Parathyroid adenoma (tissue), 2 donors: ENCODE measurements at regions not wholly inside any gene's neighbourhood (a gene's known extent, or its start where the extent isn't known, plus 50 kb on each side); places are given as distances from the start of the nearest gene placed in this dataset.

Experiments
- H2AFZ ChIP-seq: fragments of 300-600 bp; sonication (generic); one replicate; pipeline ENCODE4 v1.7.0; 2017; ENCODE audit warnings: antibody characterized with exemption, mild to moderate bottlenecking
- H3K27ac ChIP-seq: fragments of 300-600 bp; sonication (generic); one replicate; pipeline ENCODE4 v1.7.0; 2017
- H3K27me3 ChIP-seq: fragments of 300-600 bp; sonication (generic); one replicate; pipeline ENCODE4 v1.7.0; 2017; ENCODE audit warnings: low read length; ENCODE audit not compliant: control insufficient read depth, insufficient read depth
- H3K36me3 ChIP-seq: fragments of 300-600 bp; sonication (generic); one replicate; pipeline ENCODE4 v1.7.0; 2017; ENCODE audit warnings: low read length; ENCODE audit not compliant: control insufficient read depth, insufficient read depth
- H3K4me1 ChIP-seq: fragments of 300-600 bp; sonication (generic); one replicate; pipeline ENCODE4 v1.7.0; 2017; ENCODE audit warnings: control low read depth
- H3K4me2 ChIP-seq: fragments of 300-600 bp; sonication (generic); one replicate; pipeline ENCODE4 v1.7.0; 2017; ENCODE audit warnings: low read length
- H3K4me3 ChIP-seq: fragments of 300-600 bp; sonication (generic); one replicate; pipeline ENCODE4 v1.7.0; 2017; ENCODE audit warnings: low read depth, low read length
- H3K79me2 ChIP-seq: fragments of 300-600 bp; sonication (generic); one replicate; pipeline ENCODE4 v1.7.0; 2017; ENCODE audit warnings: control low read depth
- H3K9ac ChIP-seq: fragments of 300-600 bp; sonication (generic); one replicate; pipeline ENCODE4 v1.7.0; 2017; ENCODE audit warnings: mild to moderate bottlenecking
- H3K9me3 ChIP-seq: fragments of 300-600 bp; sonication (generic); one replicate; pipeline ENCODE4 v1.7.0; 2017; ENCODE audit warnings: low read length; ENCODE audit not compliant: control insufficient read depth
- CTCF ChIP-seq: fragments of 300-600 bp; sonication (generic); IDR thresholded peaks from one replicate; pipeline ENCODE4 v1.7.0; 2017; ENCODE audit warnings: antibody characterized with exemption, mild to moderate bottlenecking
- donor health status: primary hyperparathyroidism.

- Histone ChIP-seq H3K9ac (no peak overlapping the region), H3K9me3 (no peaks in the 10 kb centered on the region), H3K36me3 (no peaks in the 10 kb centered on the region), H3K4me3 (no peak overlapping the region), H3K27me3 (no peaks in the 10 kb centered on the region), H3K79me2 (no peaks in the 10 kb centered on the region), H3K4me2 (no peak overlapping the region), H3K4me1 (no peaks in the 10 kb centered on the region), H2AFZ (no peak overlapping the region), H3K27ac (no peak overlapping the region)
- TF ChIP-seq CTCF: no peak
Measured at GRCh38 chr13:110063490-110064421, 243.2 kb downstream of the COL4A1 start.

GRCh38 chr13:110062777-110063442 lies 244.0 kb downstream of the COL4A1 start:
- Histone ChIP-seq H3K79me2 (no peaks in the 10 kb centered on the region), H3K4me3 (no peak overlapping the region), H3K27me3 (no peaks in the 10 kb centered on the region), H3K9ac (no peak overlapping the region), H3K4me2 (no peak overlapping the region), H2AFZ (no peak overlapping the region), H3K36me3 (no peaks in the 10 kb centered on the region), H3K9me3 (no peaks in the 10 kb centered on the region), H3K27ac (no peak overlapping the region), H3K4me1 (no peaks in the 10 kb centered on the region)
- TF ChIP-seq CTCF: no peak

GRCh38 chr13:110062077-110062776 lies 244.7 kb downstream of the COL4A1 start:
- no peaks in the 10 kb centered on the region for H3K79me2 ChIP-seq
- TF ChIP-seq CTCF: no peak
- no peaks in the 10 kb centered on the region for H3K4me1 ChIP-seq
- H3K9me3 ChIP-seq: no peaks in the 10 kb centered on the region
- H3K4me2 ChIP-seq: no peak overlapping the region
- H3K36me3 ChIP-seq: no peaks in the 10 kb centered on the region
- H3K27me3 ChIP-seq: no peaks in the 10 kb centered on the region
- H3K27ac ChIP-seq: no peak overlapping the region
- no peak overlapping the region for H2AFZ ChIP-seq
- no peak overlapping the region for H3K9ac ChIP-seq
- no peak overlapping the region for H3K4me3 ChIP-seq

- Histone ChIP-seq H3K4me2 (no peak overlapping the region), H3K36me3 (no peaks in the 10 kb centered on the region), H3K9ac (no peak overlapping the region), H3K79me2 (no peaks in the 10 kb centered on the region), H2AFZ (no peak overlapping the region), H3K9me3 (no peaks in the 10 kb centered on the region), H3K4me1 (no peaks in the 10 kb centered on the region), H3K4me3 (no peak overlapping the region), H3K27me3 (no peaks in the 10 kb centered on the region), H3K27ac (no peak overlapping the region)
- no peak for TF ChIP-seq CTCF
Measured at GRCh38 chr13:110061270-110061669, 245.7 kb downstream of the COL4A1 start.
